GM10248 (cell line): ENCODE measurements at regions not wholly inside any gene's neighbourhood (a gene's known extent, or its start where the extent isn't known, plus 50 kb on each side); places are given as distances from the start of the nearest gene placed in this dataset.

Source experiments
- CTCF ChIA-PET: fragments of 300-600 bp; sonication (Branson Sonifier 250); formaldehyde crosslinking; extraction: SDS; loops from one replicate; lab custom pipeline; 2021; ENCODE audit warnings: antibody characterized with exemption; lab: Yijun Ruan, JAX
- POLR2A ChIA-PET: fragments of 350-650 bp; sonication (Branson Sonifier 250); formaldehyde crosslinking; extraction: SDS; loops from one replicate; lab custom pipeline; 2020; ENCODE audit warnings: antibody characterized with exemption; lab: Yijun Ruan, JAX
- DNase-seq: peaks from one replicate; pipeline ENCODE4 v3.0.0; 2012; ENCODE audit errors: extremely low spot score
- TF ChIP-seq, protein P1 (sequence below): IDR thresholded peaks from 2 replicates; pipeline ENCODE4 v1.5.1; 2012; ENCODE audit warnings: mild to moderate bottlenecking, low read depth; ENCODE audit errors: extremely low read depth, missing control alignments, control extremely low read depth

DNA sequence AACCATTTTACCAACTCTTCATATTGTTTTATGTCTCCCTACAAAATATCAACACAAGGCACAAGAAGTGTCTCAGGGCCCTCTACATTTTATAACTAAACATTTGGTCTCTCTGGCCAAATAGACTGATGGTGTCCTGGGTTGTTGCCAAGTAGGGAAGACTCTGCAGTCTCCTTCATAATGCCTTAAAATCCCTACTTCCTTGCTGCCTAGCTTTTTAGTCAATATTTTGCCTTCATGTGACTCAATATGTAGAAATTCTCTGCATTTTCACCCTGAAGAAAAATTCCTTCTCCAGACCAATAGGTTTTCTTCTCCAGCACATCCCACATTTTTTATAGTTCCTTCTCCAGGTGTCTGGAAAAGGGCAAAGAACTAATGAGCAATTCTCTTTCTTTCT lies 72.6 kb upstream of the IPO9 start:
- ChIA-PET POLR2A (no interaction called here), CTCF (interaction anchor here (1.2 to 2.6 kb wide), 3 partner anchors 13 to 47 kb away, joined by 4 to 6 read pairs (median 5); no protein-coding TSS in a partner anchor)

DNA sequence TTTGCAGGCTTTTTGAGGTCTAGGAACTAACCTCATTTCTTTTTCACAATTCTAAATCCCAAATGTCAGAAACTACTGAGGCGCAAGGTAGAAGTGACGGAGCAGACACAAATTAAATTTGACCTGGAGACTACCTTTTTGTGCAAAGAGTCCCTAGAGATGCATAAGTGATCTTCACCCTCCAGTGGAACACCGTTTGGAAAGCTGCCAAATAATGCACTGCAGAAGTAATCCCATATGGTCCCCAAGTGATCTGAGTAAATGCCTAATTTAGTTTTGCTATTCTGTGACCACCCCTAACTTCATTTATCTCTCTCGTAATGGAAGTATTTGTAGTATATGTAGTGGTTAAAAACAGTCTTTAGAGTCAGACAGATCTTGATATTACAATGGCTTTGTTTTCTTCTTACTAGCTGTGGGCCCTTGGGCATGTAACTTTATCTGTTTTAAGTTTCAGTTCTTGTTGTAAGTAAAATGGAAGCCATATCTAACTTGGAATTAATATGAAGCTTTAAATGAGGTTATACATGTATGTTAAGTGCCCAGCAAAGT lies 70.4 kb upstream of the IPO9 start:
- DNase-seq, result no peak
- ChIA-PET POLR2A (no interaction called here), CTCF (interaction anchor here (1.0 kb wide), 2 partner anchors 21 to 49 kb away, joined by 3 to 4 read pairs; no protein-coding TSS in a partner anchor)
- TF ChIP-seq, protein P1, sequence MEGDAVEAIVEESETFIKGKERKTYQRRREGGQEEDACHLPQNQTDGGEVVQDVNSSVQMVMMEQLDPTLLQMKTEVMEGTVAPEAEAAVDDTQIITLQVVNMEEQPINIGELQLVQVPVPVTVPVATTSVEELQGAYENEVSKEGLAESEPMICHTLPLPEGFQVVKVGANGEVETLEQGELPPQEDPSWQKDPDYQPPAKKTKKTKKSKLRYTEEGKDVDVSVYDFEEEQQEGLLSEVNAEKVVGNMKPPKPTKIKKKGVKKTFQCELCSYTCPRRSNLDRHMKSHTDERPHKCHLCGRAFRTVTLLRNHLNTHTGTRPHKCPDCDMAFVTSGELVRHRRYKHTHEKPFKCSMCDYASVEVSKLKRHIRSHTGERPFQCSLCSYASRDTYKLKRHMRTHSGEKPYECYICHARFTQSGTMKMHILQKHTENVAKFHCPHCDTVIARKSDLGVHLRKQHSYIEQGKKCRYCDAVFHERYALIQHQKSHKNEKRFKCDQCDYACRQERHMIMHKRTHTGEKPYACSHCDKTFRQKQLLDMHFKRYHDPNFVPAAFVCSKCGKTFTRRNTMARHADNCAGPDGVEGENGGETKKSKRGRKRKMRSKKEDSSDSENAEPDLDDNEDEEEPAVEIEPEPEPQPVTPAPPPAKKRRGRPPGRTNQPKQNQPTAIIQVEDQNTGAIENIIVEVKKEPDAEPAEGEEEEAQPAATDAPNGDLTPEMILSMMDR, result no peak

More for the DNA sequence above, 72.6 kb upstream of the IPO9 start:
- no peak for DNase-seq
- TF ChIP-seq, protein P1, result no peak

DNA sequence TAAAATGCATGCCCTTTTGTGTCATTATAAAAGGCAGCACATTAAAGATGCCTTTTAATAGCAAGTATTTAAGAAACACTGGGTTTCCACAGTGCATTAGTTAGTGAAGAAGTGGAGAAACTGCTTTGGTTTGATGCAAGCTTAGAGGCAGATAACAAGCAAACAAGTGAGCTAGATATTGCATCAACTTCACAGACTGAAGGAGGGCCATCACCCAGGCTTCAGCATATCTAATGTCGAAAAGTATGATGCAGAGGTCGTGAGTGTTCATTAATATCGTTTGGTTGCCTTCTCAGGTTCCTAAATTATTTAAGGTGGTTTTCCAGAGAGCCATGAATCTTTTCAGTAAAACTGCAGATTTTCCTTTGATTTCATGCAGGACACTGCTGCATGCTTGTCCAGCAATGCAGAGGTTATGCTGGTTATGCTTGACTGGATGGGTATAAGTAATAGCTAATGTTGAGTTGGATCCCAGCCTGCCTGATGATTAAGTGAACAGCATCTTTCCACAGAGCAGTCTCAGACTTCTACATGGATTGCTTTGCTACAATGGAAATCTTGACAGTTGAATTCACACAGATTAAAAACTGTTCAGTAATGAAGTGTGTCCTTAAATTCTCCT lies 69.7 kb upstream of the IPO9 start:
- ChIA-PET POLR2A (no interaction called here), CTCF (interaction anchor here (1.0 to 1.9 kb wide), 4 partner anchors 9 to 50 kb away, joined by 3 to 5 read pairs (median 4); no protein-coding TSS in a partner anchor)
- TF ChIP-seq, protein P1, result no peak
- DNase-seq, result no peak

DNA sequence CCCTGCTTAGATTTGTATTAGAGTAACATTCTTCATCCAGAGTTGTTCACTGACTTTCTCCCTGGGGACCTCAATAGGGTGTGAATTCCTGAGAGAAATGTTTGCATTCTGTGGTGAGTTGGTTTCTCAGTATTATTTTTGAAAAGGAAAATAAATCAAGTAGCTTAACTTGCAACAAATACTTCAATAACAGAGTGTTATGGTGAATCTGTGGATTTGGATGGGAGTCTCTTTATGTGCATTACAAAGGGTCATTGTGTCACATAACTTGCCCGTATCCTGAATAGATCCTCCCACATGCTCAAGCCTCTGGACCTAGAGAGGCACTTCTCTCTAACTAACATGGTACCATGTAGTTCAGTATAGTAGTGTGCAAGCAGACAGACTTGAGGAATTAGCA lies 68.4 kb upstream of the IPO9 start:
- no peak for DNase-seq
- TF ChIP-seq, protein P1, result no peak
- ChIA-PET CTCF (interaction anchor here (1.9 kb wide), 1 partner anchor 20 kb away, joined by 5 read pairs; no protein-coding TSS in a partner anchor), POLR2A (no interaction called here)

DNA sequence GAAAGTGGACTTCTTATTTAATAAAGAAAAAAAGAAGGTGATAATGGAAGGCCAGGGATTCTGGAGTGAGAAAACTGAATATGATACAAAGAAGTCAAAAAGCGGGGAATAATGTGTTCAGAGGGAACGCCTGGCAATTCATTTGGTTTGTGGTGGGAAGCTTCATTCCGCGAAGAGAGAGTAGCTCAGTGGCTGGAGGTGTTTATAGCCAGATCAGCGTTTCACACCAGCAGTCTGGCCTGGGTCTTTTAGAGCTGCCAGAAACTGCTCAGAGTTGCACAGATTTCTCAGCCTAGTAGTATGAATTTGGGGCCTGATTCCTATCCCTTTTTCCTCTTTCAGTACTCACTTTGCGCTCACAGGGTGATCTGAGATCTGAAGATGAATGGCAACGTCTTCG lies 67.8 kb upstream of the IPO9 start:
- TF ChIP-seq, protein P1, result no peak
- no peak for DNase-seq
- ChIA-PET CTCF (interaction anchor here (1.9 kb wide), 1 partner anchor 19 kb away, joined by 5 read pairs; no protein-coding TSS in a partner anchor), POLR2A (no interaction called here)

DNA sequence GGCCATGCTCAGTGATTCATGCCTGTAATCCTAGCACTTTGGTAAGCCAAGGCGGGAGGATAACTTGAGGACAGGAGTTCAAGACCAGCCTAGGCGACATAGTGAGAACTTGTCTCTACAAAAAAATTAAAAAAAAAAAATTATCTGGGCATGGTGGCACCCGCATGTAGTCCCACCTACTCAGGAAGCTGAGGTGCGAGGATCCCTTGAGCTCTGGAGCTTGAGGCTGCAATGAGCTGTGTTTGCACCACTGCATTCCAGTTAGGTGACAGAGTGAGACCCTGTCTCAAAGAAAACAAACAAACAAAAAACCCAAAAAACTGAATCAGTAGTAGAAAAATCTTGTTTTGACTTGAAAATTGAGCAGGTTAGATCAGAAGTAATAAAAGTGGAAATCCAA lies 67.1 kb upstream of the IPO9 start:
- no peak for DNase-seq
- TF ChIP-seq, protein P1, result no peak
- ChIA-PET POLR2A (no interaction called here), CTCF (no interaction called here)
